Hematopoietic multipotent progenitor cell treated with erythropoietin and hydrocortisone succinate and interleukin-3 and kit ligand, for 4 days (in vitro differentiated cells): ENCODE measurements at regions not wholly inside any gene's neighbourhood (a gene's known extent, or its start where the extent isn't known, plus 50 kb on each side); places are given as distances from the start of the nearest gene placed in this dataset.

Experiments
- DNase-seq: peaks from one replicate; pipeline ENCODE4 v3.0.0-alpha.2; 2015

GRCh38 chrX:6778544-6779503 lies 243.9 kb upstream of the VCX3A start:
- DNase-seq, result no peak

DNA sequence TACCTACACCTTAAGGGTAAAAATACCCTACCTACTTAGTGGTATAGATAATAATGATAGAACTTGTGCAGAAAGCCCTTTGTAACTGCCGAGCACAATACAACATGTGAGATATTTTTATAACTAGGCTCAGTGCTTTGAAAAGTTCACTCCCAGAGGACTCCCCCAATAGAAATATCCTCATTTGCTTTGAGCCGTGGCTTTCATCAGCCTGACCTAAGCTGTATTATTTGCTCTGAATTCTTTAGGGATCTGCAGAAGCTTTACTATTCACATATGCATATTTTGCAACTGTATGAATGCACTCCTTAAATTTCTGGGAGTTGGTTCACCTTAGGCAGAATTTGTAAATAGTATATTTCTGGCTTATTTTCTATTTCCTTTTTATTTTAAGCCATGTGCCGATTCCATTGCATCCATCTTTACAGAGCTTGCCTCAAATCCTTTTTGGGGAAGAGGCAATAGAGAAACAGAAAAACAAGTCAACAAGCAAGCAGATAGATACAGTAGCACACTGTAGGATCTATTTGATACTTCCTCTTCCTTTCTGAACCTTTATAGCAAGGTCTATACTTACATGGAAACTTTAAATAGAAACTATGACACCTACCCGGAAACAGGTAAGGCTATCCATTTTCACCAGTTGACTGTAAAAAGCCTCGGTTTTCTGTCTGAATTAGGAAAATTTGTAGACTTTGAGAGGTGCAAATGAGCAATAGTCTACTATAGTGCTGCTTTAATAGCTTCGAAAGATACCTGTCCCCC lies 242.5 kb upstream of the VCX3A start:
- DNase-seq, result no peak

DNA sequence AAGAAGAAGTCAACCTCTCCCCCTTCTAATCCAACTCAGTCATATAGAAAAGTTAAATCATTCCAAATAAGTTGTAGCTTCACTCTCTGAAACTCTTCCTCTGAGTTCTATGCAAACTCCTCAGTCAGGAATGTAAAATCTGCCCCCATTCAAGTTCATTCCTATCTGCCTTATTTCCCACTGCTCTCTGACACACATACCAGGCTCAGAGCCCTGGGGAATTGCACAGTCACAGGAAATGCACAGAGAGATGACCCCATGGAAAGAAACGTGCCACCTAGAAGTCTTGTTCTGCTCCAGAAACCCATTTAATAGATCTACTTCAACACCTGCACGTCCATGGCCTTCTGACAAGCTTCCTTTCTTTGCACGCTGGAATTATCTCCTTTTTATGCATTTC lies 236.0 kb upstream of the VCX3A start:
- DNase-seq, result no peak

DNA sequence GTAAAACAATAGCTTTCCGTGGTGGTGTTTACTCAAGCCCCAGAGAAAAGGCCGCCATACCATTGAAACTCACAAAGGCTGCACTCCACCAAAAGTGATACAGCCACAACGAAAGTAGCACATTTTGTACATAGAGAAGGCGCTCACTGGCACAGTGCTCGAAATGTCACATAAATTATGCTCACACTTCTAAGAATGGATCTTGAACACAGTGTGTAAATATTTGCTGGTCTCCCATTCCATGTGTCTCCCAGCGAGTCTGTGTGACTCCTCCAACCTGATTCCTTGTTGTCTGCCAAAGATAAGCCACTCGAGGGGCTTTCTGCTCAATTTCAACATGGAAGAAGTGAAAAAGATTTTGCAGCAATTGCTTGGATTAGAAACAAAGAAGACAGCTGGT lies 234.0 kb upstream of the VCX3A start:
- no peak for DNase-seq

DNA sequence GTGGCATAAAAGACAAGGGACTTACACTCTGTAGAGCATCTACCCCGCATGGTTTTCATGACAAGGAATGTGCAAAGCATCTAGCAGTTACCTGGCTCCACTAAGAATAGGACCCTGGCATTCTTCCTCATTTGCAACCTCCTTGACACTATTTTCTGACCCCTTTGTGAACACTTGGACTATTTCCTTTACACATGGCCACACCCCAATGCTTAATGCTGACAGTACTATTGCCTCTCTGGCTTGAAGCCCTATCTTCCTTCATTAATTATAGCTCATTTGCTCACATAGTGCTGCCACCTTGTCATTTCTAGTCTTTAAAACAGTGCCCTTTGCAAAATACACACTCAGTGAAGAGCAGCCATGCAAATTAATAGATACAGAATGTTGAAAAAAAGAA lies 226.3 kb upstream of the VCX3A start:
- DNase-seq, result no peak

GRCh38 chrX:6759655-6760375 lies 224.9 kb upstream of the VCX3A start:
- no peak for DNase-seq

- no peak for DNase-seq
Measured at GRCh38 chrX:6758234-6758633, 223.3 kb upstream of the VCX3A start.

GRCh38 chrX:6757631-6758030 lies 222.7 kb upstream of the VCX3A start:
- no peak for DNase-seq

- no peak for DNase-seq
Measured at GRCh38 chrX:6748595-6748994, 213.7 kb upstream of the VCX3A start.

GRCh38 chrX:6738518-6739470 lies 203.9 kb upstream of the VCX3A start:
- DNase-seq, result no peak

DNA sequence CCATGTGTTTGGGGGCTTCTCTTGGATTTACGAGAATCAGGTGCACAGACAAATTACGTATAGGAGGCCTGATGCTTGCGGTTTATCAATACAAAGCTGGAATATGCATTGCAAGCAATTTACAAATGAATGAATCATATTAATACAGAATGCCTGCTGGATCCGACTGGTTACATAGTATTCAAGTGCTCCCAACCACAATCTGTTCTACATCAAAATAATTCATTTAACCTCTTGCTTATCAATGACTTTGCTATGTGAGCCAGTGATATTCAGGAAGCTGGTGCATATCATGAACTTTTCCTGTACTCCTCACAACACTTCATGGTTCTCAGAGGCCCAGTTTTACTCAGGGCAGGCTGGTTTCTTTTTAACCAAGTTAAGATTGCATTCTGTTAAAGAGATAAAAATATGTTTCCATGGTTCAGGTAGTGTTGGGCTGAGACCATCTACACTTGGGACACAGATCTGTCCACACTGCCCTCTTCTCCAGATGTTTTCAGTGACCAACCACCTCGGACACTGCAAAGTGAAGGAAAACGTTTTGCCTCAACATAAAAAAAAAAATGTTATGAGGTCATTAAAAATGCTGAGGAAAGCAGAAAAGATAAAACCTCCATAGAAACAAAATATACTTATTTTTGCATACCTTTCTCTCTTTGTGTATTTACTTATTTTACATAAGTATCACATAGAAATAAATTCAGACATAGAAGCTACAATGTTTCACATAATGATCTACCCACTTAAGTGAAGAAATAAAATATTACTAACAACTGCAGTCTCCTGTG lies 200.1 kb upstream of the VCX3A start:
- no peak for DNase-seq

DNA sequence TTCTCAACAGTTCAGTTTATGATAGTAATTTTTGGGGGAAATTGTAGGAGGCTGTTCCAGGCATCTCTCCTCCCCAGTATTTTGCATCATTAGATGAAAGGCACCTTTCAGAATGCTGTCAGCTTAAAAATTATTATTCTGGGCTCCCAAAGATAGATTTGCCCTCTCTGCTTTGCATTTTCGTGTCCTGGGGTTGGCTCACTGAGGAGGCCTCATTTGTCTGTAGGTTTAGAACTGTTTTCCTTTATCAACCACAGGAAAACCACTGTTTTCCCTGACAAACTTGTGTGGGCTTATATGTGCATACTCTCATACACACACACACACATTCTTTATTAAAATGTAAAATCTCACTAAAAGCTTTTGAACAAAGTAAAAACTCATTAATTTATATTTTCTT lies 197.2 kb upstream of the VCX3A start:
- peak; percentile 5 for DNase-seq

DNA sequence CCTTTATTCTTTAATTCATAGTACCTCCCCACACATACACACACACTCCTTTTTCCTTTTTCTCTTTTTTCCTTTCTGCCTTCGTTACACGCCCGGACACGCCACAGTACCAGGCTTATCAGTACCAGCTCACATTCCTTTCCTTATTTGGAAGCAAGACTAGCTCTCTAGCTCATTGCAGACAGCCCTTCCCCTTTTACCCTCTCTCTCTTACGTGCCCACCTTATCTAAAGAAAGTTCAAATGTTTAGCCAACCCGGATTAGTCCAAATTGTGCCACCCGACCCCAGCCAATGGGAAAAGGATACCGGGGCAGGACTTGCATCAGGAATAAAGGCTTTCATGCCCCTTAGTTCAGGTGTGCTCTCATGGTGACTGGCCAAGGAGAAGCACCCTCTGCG lies 194.7 kb upstream of the VCX3A start:
- no peak for DNase-seq

- DNase-seq, result no peak
Measured at GRCh38 chrX:6718766-6719165, 183.8 kb upstream of the VCX3A start.

GRCh38 chrX:6708676-6709380 lies 173.9 kb upstream of the VCX3A start:
- no peak for DNase-seq

- no peak for DNase-seq
Measured at GRCh38 chrX:6708041-6708440, 173.1 kb upstream of the VCX3A start.

DNA sequence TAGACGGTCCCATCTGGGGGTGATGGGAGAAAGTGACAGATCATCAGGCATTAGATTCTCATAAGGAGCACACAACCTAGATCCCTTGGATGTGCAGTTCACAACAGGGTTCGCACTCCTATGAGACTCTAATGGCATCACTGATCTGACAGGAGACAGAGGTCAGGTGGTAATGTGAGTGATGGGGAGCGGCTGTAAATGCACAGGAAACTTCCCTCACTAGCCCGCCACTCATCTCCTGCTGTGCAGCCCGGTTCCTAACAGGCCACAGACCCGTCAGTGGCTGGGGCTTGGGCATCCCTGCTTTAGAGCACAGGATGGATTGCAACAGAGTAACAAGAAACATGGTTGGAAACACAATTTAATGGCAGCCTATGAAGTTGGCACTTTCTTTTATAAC lies 172.6 kb upstream of the VCX3A start:
- no peak for DNase-seq

DNA sequence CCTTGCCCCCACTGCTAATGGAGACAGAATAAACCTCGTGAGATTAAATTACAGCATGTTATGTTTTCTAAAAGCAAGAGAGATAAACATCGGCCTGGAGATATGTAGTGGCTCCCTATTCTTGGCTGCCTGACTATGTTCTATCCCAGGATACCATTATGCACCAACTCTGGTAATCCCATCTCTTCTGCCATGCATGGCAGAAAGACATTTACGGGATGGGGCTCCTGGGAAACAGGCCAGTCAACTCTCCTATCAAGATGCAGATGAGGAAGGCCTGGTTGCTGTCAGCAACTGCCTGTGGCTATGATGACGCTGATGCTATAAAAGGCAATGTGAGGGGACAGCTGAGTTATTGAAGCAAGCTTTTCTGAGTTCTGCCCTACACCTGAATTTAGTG lies 166.2 kb upstream of the VCX3A start:
- DNase-seq, result no peak

DNA sequence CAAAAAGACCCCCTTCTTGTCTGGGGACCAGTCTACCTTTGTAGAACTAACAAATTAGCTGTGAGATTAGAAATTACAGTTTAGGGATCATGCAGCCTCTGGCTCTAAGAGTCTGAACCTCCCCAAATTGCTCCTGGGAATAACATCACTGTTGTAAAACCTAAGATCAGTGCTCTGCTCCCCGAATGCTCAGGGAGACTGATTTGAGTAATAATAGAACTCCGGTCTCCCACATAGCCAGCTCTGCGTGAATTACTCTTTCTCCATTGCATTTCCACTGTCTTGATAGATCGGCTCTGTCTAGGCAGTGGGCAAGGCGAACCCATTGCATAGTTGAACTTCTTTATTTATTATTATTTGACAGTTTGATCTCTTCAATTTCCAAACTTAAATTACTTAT lies 160.8 kb upstream of the VCX3A start:
- no peak for DNase-seq

DNA sequence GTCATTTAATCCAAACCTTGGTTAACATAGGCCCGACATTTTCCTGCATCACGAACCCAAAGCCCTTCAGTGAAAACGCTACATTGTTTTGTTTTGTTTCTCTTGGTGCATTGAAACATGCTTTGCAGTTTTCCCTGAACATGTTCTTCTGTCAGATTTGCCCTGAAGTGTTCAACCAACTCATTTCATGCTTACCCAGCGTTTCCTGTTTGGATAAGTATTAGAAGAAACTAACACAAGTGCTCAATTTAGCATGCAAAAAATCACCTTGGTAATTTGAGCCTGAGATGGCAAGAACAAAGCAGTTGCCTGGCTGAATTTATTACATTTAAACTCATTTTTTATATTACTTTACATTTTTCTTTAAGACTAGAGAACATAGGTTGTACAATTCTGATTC lies 160.1 kb upstream of the VCX3A start:
- no peak for DNase-seq

GRCh38 chrX:6694221-6694620 lies 159.3 kb upstream of the VCX3A start:
- no peak for DNase-seq
